DMS79 (cell line): ENCODE measurements at regions not wholly inside any gene's neighbourhood (a gene's known extent, or its start where the extent isn't known, plus 50 kb on each side); places are given as distances from the start of the nearest gene placed in this dataset.
A peak's percentile ranks its signal among the peaks of the same experiment; 100 is the strongest.

Experiments used
- DNase-seq: peaks from one replicate; lab custom pipeline; 2025; lab: John Stamatoyannopoulos, UW

DNA sequence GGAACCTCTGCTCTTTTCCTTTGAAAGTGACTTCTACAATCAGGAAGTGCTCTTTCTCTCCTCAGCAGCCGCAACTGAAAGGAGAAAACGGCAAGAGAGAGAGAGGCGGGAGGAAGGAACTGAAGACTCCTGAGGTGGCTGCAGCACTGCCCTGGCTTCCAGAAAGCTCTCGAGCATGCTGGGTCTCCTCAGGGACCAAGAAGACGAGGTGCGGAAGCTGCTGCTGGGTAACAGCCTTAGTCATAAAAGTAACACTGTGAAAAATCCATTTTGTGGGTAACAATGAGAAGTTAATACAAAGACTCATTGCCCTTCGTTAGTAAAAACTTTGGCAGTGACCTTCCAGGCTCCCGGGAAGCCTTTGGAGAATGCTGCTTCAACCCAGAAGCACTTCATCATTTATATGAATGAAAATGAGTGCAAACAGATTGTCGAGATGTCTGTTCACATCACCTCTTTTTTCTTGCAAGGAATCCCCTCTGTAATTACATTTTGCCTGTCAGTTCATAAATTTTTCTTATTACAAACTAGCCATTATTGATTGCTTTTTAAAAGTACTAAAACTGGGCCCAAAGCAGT, 473.4 kb downstream of the SOX6 start:
- no peak for DNase-seq

DNA sequence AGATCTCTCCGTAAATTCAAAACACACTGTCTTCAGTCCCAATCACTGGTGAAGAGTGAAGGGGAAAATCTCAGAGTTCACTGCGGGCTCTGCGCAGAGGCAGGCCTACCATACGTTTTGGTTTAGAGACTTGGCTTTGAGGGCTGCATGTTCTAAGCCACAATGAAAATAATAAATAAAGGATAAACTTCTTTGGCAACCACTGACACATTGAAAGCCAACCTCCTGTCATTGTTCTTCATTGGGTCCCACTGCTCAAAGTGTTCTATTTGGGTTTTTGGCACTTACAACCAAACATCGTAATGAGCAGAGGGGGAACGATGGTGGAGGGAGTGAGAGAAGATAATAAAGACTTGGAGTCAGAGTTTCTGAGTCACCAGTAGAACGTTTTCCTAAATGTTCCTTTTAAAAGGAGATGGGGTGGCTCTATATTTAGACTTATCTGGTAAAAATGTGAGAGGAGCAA, 472.9 kb downstream of the SOX6 start:
- DNase-seq, result no peak

DNA sequence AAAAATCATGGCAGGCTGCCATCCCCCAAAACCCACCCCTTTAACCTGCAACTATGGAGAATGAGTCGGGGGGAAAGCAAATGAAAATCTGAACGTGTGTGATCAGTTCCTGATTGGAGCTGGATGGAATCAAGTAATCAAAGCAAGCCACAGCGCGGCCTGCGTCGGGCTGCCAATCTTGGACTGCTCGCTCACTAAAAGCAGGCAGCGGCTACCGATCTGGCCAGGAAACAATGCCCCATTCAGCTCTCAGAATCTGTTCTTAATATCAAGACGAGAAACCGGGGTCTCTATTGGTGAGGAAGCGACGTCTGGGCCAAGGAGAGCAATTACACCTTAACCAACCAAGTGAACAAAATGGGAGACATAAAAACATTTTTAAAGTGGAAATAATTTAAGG, 472.2 kb downstream of the SOX6 start:
- no peak for DNase-seq

DNA sequence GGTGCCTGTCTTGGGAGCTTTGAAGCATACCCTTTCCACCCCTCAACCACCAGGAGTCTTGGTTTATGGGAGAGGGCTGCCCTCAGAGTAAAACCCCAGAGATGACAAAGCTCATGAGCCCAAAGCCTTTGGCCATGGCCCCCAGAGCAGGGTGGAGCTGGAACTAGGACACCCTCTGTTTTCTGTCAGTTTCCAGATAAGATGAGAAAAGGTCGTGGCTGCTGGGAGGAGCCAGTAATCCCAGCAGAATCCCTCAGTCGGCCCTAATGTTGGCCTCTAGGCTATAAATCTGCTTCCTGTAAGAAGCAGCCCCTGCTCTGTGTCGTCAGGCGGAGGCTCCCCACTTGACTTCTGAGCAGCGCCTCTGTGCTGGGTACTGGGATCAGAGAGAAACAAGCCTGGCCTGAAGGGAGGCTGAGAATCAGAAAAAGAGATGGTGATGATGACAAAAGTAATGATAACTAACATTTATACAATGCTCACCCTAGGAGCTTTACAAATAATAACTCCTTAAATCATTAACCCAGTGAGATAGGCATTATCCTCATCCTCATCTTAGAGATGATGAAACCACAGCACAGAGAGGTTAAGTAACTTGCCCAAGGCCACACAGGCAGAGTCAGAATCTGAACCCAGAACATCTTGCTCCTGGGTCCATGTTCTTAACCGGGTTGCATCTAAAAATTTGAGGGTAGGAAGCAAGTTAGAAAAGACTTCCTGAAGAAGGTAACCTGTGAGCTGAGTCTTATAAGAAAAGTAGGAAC, 471.4 kb downstream of the SOX6 start:
- no peak for DNase-seq

DNA sequence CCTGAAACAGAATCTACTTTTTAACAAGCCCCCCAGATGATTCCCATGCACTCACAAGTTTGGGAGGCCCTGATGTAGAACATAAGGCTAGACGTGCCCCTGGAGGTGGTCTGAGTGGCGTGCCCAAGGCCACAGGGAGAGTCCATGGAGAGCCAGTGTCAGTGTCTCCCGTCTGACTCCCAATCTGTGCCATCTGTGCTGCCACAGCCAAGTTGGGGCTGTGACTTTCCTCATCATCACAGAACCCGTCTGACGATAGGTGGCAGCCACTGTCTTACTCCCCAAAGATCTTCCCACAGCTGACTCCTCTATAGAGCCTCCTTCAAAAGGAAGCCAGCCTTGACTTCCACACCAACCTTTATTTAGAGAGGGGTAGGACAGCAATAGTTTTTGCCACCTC, 470.5 kb downstream of the SOX6 start:
- DNase-seq, result no peak

DNA sequence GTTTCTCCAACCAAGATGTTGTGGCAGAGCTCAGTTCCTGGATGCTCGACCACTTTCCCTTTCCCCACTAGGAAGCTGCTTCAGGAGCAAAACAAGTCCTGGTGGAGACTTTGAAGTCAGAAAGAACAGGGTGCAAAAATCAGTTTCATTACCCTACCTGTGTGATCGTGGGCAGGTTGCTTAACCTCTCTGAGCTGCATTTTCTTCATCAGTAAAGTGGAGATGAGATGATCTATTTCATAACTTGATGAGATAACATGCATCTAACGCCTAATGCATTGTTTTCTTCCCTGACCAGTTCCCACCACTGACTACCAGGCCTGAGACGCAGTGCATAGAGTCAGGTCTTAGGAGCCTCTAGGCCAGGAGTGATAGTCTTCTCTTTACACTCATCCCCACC, 470.0 kb downstream of the SOX6 start:
- no peak for DNase-seq

DNA sequence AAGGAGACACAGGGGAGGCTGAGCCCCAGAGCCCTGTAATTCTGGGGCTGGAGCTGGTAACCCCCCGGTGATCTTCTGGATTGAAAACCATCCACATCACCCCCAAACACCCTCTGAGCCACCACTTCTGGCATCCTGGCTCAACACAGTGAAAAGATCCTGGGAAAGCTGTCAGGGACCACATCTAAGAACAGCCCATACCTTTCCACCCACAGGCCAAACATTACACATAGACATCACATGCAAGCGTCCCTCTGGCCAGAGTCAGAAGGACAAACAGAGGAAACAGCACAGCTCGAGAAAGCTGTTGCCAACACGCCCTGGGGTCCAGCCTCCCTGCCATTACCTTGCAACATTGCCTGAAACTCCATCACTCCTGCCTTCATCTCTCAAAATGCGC, 469.5 kb downstream of the SOX6 start:
- DNase-seq, result no peak

DNA sequence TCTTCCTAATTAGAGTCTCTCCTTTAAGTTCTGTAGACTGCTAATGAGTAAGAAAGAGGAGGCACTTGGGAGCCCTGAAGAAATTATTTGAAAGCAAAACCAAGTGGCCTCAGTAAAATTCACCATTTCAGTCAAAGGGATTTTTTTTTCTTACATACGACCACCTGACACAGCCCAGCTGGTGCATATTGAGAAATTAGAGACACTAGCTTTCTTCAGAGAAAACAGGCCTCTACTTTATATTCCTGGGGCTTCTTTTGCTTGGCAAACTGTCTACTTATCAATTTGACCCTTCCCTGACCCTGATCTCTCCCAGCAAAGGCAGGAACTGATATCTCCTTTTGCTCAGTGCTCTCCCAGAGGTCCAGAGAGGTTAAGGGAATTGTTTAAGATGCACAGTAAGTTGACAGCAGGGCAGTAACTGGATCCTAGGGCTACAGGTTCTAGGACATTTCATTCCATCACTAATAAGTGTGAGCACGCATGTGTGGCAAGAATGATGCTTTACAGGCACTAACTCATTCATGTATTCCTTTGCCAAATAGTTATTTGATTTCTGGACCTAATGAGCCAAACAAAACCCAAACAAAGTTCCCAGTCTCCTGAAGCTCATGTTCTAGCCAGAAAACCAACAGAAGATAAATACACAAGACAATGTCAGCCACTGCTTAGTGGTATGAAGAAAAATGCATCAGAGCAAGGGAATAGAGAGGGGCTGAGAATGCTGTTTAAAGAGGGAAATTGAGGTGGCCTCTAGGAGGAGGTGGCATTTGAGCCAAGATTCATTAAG, 467.6 kb downstream of the SOX6 start:
- DNase-seq, result no peak

DNA sequence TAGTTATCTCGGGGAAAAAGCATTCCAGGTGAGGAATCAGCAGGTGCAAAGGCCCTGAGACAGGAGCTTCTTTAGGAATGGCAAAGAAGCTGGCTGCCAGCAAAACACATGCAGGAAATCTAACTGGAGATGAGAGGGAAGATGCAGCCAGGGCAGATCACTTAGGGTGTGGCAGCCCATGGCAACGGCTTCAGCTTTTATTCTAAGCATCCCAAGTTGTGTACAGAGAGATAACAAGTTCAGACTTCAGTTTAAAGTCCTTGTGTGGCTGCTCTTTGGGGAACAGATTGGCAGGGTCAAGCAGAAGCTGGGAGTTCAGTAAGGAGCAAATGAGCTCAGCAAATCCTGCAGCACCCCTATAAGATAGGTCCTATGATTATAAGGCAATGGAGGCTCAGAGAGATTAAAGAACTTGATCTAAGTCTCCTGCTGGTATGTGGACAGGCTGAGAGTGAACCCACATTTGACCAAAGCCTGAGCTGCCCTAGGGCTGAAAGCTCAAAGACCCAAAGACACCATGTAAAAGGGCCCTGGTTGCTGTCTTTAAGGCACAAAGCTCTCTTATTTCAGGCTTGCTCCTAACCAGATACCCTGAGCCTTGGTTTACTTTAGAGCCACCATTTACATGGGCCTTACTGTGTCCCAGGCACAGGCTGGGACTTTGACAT, 466.8 kb downstream of the SOX6 start:
- no peak for DNase-seq

DNA sequence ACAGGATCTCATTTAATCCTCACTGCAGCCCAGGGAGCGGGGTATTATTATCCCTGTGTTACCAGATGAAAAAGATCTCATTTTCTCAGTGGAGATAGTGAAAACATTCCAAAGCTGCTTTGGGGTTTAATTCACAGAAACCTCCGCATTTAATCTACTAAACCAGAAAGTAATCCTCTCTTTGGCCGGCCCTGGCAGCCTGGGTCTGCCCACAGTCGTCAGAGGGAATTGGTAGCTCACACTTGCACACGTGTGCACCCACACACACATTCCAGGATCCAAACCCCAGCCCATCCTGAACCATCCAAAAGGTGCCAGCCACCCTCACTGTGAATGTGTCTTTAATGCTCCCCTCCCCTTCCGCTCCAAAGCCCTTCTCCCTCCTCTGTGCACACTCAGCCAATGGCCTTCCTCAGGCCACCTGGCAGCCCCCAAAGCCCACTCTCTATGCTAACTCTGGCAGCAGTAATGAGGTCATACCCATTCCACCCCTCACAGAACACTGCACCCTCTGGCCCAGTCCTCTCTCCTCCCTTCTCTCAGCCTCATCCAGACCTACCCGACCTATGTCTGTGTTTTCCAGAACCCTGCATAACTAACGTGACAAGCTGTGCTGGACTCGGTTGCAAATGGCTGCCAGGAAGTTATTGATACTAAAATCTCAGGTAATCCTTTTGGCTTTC, 466.2 kb downstream of the SOX6 start:
- no peak for DNase-seq

DNA sequence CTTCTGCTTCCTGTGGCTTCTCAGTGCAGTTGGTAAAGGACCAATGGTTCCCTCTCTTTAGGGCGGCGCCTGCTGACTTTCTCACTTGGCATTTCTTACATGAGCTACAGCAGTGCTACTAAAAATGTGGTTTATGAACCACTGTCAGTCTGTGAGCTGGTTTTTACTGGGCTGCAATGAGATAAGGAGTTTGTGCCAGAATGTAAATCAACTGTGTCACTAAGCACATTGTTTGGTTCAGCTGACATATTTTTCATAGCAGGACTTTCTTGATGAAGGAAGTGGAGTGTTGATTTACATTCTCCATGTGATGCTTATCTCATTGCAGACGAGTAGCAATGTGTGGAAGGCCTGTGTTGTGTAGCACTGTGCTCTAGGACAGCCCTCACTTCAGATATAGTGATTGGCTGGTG, 463.3 kb downstream of the SOX6 start:
- peak; percentile 10 for DNase-seq

DNA sequence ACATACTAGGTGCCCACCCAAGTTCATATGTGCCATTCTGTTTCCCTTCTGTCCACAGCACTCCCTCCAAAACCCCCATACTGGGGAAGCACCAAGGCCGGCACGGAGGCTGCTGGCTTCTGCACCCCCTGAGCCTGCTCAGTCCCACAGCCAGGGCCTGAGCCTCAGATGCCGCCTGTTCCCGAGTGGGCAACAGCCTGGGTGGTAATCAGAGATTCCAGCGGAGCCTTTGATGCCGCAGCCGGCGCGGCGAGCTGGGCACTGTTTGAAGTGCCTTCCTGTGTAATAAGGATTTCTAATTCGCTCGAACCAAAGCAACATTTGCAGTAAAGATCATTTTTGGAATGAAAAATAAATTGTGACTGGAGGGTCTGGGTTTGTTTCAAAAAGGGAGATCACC, 460.3 kb downstream of the SOX6 start:
- no peak for DNase-seq

DNA sequence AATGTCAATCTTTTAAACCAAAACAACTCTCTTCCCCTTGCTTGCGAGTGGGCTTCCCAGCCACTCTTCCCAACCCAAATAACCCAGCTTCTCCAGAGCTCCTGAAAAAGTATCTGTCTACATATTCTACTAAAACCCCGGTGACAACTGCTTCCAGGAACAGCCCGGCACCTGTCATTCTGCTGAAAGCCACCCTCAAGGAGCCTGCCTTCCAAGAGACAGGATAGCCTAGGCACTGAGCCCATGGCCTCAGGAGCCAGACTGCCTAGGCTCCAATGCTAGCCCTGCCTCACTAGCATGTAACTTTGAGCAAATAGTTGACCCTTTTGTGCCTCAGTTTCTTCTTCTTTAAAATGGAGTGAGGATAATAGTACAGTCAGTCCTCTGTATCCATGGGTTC, 459.8 kb downstream of the SOX6 start:
- no peak for DNase-seq

DNA sequence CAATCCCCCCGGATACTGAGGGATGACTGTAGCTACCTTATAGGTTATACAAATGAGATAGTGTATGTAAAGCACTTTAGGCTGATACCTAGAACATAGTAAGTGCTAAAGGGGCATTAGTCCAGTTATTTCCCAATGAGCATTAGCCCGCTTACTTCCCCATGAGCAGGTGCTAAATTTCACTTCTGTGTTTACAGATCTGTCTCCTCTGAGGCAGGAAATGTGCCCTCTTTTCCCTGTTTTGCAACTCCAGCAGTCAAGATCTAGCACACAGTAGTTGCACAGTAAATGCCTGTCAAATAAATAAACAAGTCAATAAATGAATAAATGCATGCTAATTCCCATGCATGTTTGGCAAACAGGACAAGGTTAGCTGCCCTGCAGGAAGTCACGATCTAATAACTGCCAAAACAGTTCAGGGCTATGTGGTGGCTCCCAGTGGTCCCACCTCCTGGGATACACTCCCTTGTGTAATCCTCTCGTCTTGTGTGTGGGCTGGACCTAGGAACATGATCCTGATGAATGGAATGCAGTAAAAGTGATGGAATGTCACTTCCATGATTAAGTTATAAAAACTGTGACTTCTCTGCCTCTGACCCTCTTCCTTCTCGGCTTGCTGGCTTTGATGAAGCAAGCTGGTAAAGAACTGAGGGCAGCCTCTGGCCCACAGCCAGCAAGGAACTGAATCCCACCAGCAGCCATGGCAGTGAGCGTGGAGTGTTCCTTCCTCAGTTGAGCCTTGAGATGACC, 459.0 kb downstream of the SOX6 start:
- no peak for DNase-seq

DNA sequence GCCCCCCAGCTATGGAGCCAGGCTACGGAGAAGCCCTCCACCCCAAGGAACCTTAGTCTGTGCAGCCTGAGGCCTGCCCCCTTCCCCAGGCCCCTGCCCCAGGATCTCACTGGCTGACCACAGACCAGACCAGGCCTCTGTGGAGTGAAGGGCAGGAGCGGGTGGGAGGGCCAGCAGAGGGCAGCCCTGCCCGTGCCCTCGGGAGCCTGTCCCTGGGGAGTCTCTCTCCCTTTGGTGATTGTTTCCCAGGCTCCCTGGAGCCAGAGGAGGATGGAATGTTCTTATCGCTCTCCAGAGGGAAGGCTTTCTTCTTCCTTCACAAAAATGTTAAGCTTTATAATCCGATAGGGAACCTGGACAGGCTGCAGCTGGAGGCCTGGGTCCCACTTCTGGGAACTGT, 455.3 kb downstream of the SOX6 start:
- DNase-seq, result no peak

DNA sequence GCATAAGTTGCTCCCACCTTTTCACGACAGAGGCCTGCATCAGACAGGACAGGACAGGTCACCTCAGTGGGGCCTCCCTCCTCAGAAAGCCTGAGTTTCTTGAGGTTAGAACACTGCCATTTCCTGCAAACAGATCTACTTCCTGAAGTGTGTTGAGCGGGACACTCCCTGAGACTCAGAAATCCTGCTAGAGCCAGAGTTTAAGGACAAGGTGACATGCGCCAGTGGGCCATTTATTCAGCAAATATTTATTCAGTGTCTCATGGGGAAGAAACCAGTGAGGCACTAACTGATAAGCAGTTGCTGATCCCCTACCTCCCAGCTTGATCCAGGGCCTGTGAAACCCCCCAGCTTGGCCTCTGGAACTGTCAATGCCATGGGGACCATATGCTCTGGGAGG, 454.6 kb downstream of the SOX6 start:
- no peak for DNase-seq

DNA sequence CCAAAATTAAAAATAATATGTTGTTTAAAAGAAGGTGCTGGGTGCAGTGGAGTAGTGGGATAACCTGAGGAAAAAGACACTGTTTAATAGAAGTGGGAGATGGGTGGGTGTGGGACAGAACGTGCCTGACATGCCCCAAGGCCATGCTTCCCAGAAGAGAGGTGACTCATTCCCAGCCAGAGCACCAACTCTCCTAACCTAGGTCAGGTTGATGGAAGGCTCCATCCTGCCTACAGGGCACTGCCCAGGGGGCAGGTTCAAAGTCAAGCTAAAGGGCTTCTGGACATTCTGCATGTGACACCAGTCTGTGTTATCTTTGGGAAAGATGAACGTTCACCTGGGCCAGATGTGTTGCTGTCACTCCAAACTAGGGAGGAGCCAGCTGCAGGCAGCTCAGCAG, 453.1 kb downstream of the SOX6 start:
- DNase-seq, result no peak

DNA sequence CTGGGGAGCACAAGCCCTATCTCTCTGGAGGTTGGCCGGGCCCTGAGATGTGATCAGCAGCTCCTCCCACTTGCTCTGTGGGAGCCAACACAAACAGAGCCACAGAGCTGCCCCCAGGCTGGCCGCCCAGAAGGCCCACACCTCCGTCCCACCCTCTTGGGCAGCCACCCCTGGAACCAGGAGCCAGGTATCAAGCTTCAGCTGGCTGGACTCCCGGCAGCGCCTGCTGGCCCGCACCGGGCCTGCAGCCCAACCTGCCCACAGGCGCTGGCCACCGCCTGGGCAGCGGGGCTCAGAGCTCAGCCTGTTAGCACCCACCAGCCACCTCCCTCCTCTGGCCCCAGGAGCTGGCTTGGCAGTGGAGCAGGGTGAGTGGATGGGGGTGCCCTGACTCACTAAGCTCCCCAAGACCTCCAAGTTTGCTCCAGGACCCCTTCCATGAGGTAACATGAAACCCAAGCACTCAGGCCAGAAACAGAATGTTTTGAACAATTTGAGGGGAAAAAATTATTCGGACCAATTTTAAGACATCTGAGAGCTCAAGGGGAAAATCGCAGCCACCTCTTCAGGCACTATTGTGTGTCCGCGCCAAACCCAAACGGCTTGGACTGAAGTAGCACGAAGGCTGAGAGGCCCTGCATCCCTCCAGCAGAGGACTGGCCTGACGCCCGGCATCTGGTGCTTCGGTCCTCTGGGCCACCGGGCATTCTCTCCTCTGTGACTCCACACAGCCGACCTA, 450.8 kb downstream of the SOX6 start:
- DNase-seq, result no peak

DNA sequence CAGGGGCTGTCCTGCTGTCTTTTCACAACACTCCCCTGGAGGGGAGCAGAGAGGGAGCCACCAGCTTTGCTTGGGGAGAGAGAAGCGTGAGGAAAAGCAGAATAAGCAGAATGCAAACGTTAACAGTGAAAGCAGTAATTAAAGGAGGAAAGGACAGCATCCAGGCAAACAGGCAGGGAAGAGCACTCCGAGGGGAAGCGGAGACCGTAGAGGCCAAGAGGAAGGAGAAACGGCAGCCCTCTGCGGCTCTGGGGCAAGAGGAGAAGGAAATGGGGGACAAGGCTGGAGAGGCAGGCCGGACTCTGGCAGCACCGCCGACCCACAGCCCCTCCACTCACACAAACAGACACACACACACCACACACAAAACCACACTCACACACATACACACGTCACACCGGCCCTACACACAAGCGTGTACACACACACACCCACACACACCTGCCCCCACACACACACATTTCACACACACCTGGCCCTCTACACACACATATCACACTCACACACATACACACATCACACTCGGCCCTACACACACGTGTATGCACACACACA, 449.8 kb downstream of the SOX6 start:
- no peak for DNase-seq

DNA sequence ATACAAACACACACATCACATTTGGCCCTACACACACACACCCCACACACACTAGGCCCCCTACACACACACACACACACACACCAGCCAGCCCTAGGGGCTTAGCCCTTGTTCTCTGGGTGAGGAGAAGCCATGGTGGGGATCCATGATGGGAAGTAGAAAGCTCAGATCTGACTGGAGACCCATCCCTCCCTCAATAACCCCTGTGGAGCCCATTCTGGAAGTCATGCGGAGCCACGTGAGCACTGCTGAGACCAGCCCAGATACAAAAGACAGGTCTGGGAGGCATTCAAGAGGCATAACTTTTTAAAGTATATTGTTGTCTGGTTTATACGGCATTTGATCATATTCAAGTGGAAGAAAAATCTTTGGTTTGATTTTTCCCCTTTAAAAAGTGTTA, 448.5 kb downstream of the SOX6 start:
- DNase-seq, result no peak
